Umbilical cord (tissue), 1 donor: ENCODE measurements at regions not wholly inside any gene's neighbourhood (a gene's known extent, or its start where the extent isn't known, plus 50 kb on each side); places are given as distances from the start of the nearest gene placed in this dataset.
A peak's percentile ranks its signal among the peaks of the same experiment; 100 is the strongest.

Experiments used
- DNase-seq: peaks from one replicate; pipeline ENCODE4 v3.0.0-alpha.2; 2015; ENCODE audit warnings: low spot score

DNA sequence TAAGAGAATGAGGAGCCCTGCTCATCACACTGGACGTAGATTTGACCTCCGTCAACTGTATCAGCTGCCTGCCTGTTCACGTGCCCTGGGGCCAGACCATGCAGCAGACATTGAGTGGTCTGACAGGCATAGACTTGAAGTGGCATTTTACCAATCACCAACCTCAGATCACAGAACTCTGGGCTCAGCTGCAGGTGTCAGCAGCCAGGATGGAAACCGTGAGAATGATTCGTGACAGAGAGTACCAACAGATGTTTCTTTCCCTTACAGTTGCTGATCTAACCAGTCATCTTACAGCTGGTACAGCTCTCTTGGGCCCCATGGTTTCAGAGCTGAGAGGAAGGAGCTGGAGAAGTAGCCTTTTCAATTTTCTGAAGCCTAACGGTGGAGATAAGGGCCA lies 148.9 kb downstream of the EN1 start:
- DNase-seq = no peak

DNA sequence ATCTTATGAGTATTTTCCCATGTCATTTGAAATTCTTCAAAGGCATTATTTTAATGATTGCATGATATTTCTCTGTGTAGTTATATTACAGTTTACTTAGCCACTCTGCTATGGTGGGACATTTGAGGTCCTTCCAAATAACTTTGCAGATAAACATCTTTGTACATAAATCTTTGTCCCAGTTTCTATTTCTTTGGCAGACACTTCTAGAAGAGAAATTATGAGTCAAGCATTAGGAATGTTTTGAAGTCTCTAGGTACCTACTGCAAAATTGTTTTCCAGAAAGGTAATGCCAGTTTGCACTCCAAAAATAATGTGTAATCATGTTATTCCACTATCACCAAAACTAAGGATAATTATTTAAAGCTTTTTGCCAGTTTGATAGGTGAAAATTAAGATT lies 149.7 kb downstream of the EN1 start:
- peak; percentile 27 for DNase-seq

GRCh38 chr2:118696786-118697465 lies 150.5 kb downstream of the EN1 start:
- no peak for DNase-seq

DNA sequence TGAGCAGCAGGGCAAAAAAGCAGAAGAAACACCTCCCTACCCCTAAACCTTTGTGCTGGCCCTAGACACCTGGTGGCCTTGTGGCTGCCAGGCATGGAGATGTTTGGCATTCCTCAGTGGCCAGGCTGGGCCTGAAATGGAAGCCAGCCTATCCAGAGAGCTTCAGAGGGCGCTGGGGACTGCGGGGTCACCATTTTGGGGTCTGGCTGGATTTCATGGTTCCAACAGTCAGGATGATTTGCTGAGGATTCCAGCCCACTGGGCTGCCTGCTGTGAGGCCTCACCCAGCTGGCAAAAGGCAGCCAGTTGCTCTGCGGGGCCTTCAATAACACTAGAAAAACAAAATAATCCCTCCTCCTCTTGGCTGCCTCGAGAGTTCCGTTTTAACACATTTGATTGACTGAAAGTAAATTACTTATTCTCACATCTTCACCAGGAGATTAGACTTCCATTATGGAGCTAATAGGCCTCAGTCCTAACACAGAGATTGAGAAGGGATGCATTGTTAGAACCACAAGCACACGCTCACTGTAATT lies 154.1 kb downstream of the EN1 start:
- DNase-seq = no peak

DNA sequence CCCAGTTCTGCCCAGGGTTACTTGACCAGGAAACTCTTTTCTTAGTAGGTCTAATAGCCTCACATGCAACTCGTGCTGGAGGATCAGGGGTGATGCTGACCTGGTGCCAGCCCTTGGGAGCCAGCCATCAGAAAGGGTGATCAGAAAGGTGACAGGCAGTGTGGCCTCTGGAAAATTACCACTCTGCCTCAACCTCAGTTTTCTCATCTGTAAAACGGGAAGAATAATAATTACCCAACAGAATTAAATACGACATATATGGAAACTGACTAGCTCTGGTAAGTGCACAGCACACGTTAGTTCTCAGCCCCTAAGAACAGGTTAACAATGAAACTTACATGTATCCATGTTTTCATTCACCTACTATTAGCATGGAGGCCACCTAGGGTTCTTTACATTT lies 157.6 kb downstream of the EN1 start:
- DNase-seq = no peak

DNA sequence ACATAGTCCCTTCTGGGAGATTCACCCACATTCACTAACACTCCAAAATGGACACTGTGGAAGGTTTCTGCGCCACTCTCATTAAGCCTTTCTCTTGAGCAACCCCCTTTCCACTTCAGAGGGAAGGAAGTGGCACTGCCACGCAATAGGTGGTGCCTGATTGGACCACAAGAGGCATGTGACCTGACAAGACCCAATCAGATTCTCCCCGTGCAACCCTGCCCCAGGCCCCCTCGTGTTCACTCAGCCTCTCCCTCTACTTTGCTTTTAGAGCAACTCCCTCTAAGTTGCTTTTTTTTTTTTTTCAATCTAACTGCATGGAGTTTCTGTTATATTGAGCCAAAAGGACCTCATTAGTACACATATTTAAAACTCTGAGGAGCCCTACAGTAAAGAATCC lies 158.0 kb downstream of the EN1 start:
- DNase-seq = no peak

DNA sequence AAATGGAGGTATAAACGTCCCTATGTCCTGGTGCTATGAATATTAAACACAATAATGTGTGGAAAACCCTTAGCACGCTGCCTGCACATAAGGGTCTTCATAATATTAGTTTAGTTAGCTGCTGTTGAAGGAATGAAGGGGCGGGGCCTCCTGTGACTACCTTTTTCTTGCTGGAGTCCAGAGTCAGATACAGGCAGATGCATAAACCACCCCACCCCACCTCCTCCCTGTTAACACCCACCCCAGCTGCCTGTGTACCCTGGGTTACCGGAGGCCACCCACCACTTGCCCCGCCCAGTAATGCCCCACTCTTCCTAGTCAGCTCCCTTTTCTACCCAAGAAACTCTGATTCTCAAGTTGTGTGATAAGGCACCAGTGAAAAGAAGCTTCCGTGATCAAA lies 158.4 kb downstream of the EN1 start:
- DNase-seq = no peak

DNA sequence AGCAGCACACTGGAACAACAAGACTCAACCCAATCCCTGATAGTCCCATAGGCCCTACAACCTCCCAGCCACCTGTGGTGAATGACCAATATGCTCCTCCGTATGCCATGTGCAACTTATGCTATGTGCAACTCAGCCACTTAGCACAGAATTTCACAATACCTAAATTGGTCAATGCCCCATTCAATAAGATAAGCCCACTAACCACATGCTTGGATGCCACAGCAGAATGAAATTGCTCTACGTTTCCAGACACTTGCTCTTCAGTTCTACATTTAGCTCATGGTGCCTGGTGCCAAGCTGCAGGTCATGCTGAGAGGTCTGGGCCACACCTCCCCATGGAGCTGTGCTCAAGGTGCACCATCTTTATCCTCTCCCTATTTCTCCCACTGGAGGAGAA lies 159.8 kb downstream of the EN1 start:
- no peak for DNase-seq

- DNase-seq = no peak
Measured at GRCh38 chr2:118687192-118687591, 160.3 kb downstream of the EN1 start.

- no peak for DNase-seq
Measured at GRCh38 chr2:118686346-118686745, 161.1 kb downstream of the EN1 start.

DNA sequence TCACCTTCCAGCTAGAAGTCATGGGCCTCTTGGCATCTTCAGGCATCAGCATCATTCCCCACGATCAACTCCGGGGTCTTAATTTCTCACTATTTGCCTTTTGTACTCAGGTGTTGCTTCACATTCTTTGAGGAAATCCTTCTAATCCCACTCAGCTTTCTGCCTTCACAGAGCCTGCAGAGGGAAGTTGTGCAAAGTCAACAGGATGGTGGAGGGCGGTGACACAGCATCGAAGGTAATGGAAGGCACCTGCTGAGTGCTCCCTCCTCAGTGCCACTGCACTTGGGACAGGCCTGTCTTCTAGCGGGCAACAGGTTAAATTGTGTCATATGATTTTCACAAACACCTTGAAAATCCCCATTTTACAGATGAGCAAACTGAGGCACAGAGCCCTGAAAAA lies 164.0 kb downstream of the EN1 start:
- no peak for DNase-seq

DNA sequence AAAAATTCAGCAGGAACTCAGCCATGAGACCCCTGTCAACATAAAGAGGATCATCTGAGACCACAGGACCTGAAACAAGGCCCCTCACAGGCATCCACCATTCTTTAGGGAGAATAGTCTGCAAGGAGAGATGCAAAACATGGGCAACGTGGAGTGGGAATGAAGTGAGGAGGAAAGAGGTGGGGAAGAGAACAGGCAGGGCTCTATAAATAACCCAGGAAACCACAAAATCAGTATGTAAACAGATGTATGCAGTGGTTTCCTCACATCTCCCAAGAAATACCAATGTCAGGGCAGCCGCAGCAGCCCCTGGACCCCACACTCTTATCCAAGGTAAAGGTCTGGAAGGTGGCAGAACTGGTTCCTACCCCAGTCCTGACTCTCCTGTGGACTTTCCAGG lies 168.5 kb downstream of the EN1 start:
- DNase-seq = no peak

GRCh38 chr2:118677546-118677945 lies 169.9 kb downstream of the EN1 start:
- no peak for DNase-seq

DNA sequence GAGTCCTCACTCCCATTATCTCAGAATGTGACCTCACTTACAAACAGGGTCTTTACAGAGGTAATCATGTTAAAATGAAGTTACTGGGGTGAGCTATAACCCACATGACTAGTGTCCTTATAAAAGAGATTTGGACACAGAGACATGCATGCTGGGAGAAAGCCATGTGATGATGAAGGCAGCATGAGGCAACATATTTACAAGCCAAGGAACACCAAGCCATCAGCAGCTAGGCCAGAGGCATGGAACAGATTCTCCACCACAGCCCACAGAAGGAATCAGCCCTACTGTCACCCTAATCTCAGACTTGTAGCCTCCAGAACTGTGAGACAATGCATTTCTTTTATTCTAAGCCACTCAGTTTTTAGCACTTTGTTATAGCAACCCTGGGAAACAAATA lies 171.9 kb downstream of the EN1 start:
- DNase-seq = no peak

DNA sequence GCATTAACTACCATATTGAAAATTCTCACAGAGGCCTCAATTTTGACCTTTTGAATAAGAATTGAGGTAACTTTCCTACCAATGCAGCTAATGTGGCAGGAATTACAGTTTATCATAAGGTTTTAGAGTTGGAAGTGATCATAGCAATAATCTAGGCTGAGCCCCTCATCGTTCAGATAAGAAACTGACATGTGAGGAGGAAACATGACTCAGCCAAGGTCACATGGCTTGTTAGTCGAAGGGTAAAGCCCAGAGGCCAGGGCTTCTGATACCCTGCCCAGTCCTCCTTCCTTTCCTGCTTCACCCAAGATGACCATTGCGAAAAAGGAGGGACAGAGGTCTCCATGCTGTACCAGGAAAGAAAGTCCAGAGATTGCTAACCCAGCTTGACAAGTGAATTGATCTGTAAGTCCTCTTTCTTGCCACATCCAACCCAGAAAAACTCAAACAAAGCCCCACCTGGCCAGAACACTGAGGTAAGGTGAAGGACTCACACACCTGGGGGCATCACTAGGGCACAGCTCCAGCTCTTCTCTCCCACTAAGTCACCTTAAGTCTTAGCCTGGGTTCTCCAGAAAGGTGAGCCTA lies 174.8 kb downstream of the EN1 start:
- peak; percentile 14 for DNase-seq

GRCh38 chr2:118671701-118672454 lies 175.6 kb downstream of the EN1 start:
- no peak for DNase-seq

GRCh38 chr2:118670838-118671237 lies 176.6 kb downstream of the EN1 start:
- DNase-seq = peak; percentile 94

GRCh38 chr2:118670276-118670675 lies 177.2 kb downstream of the EN1 start:
- peak; percentile 72 for DNase-seq

GRCh38 chr2:118669654-118670053 lies 177.8 kb downstream of the EN1 start:
- no peak for DNase-seq

GRCh38 chr2:118668431-118669424 lies 178.7 kb downstream of the EN1 start:
- DNase-seq = peak; percentile 83

DNA sequence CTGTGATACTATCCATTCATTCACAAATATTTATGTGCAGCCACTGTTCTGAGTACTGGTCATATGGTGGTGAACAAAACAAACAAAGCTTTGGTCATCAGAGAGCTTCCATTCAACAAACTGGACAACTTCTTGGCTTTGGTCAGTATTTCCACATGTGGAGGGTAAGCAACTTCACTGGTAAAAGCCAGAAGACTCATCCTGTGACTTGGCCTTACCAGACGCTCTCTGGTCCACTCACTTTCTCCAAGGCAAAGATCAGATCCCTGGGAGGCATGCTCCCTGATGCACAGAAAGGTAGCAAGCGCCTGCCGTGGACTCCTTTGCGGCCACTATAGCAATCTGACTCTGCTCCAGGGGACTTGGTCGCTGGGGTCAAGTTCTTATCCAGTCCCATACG lies 179.5 kb downstream of the EN1 start:
- no peak for DNase-seq

- no peak for DNase-seq
Measured at GRCh38 chr2:118667348-118667747, 180.1 kb downstream of the EN1 start.
